Mesendoderm (in vitro differentiated cells): ENCODE measurements at regions not wholly inside any gene's neighbourhood (a gene's known extent, or its start where the extent isn't known, plus 50 kb on each side); places are given as distances from the start of the nearest gene placed in this dataset.

Source experiments
- DNase-seq: peaks from one replicate; pipeline ENCODE4 v3.0.0; 2013
- H2AK5ac ChIP-seq: 2 replicates; pipeline ENCODE4 v1.6.1; 2013; ENCODE audit warnings: low read length, inconsistent platforms
- H2BK120ac ChIP-seq: 2 replicates; pipeline ENCODE4 v1.6.1; 2013; ENCODE audit warnings: low read depth, mild to moderate bottlenecking, low read length, moderate library complexity, mixed read lengths
- H2BK15ac ChIP-seq: replicated peaks from 2 replicates; pipeline ENCODE4 v1.6.1; 2013; ENCODE audit warnings: low read depth, mild to moderate bottlenecking, moderate library complexity
- H2BK5ac ChIP-seq: 2 replicates; pipeline ENCODE4 v1.6.1; 2013; ENCODE audit warnings: low read length, inconsistent platforms
- H3K18ac ChIP-seq: 2 replicates; pipeline ENCODE4 v1.6.1; 2013; ENCODE audit warnings: mild to moderate bottlenecking, low read length, mixed read lengths
- H3K23ac ChIP-seq: one replicate; pipeline ENCODE4 v1.6.1; 2013; ENCODE audit warnings: low read length
- H3K27ac ChIP-seq: 2 replicates; pipeline ENCODE4 v1.5.1; 2013; ENCODE audit warnings: low read depth, mild to moderate bottlenecking, inconsistent platforms, low read length, moderate library complexity
- H3K27me3 ChIP-seq: 2 replicates; pipeline ENCODE4 v1.6.1; 2013; ENCODE audit warnings: low read length, control low read depth, mild to moderate bottlenecking, inconsistent platforms; ENCODE audit not compliant: insufficient read depth, poor library complexity
- H3K36me3 ChIP-seq: 2 replicates; pipeline ENCODE4 v1.6.1; 2013; ENCODE audit warnings: low read length, inconsistent platforms; ENCODE audit not compliant: control insufficient read depth, insufficient read depth
- H3K4ac ChIP-seq: one replicate; pipeline ENCODE4 v1.6.1; 2013; ENCODE audit warnings: low read depth, mild to moderate bottlenecking, low read length, moderate library complexity
- H3K4me1 ChIP-seq: 2 replicates; pipeline ENCODE4 v1.6.1; 2013; ENCODE audit warnings: low read depth, low read length, inconsistent platforms; ENCODE audit not compliant: control insufficient read depth
- H3K4me2 ChIP-seq: 2 replicates; pipeline ENCODE4 v1.6.1; 2013; ENCODE audit warnings: low read length
- H3K4me3 ChIP-seq: 2 replicates; pipeline ENCODE4 v1.5.1; 2013; ENCODE audit warnings: mild to moderate bottlenecking, low read length
- H3K56ac ChIP-seq: one replicate; pipeline ENCODE4 v1.6.1; 2013; ENCODE audit warnings: low read length
- H3K79me1 ChIP-seq: 2 replicates; pipeline ENCODE4 v1.6.1; 2013; ENCODE audit warnings: low read length, inconsistent platforms
- H3K79me2 ChIP-seq: 2 replicates; pipeline ENCODE4 v1.6.1; 2013; ENCODE audit warnings: mild to moderate bottlenecking, low read length; ENCODE audit not compliant: control insufficient read depth, insufficient read depth
- H3K9ac ChIP-seq: 2 replicates; pipeline ENCODE4 v1.6.1; 2013; ENCODE audit warnings: low read length, inconsistent platforms
- H4K5ac ChIP-seq: one replicate; pipeline ENCODE4 v1.6.1; 2013; ENCODE audit warnings: low read length
- H4K8ac ChIP-seq: one replicate; pipeline ENCODE4 v1.6.1; 2013; ENCODE audit warnings: low read depth, mild to moderate bottlenecking, control low read depth, low read length, moderate library complexity
- WGBS: extraction: QIAGEN DNeasy Blood & Tissue Kit; methylation state at CpG from one replicate; pipeline ENCODE4 v1.1.7; 2013; ENCODE audit warnings: low lambda C conversion rate, missing lambda C conversion rate; ENCODE audit not compliant: insufficient coverage; ENCODE audit errors: extremely low coverage; 5-methylcytosine and 5-hydroxymethylcytosine counted together

DNA sequence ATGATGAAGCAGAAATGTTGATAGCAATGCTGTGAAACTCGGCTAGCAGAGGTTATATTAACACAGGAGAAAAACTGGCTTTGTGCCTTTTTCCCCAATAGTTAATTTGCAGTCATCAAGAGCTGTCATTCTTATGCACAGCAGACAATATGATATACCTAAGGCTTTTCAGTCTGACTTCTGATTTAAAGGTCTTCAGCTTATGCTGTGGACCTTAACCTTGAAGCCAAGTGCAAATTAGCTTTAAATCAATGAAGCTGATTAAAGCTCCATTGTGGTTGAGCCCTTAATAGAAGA lies 171.6 kb upstream of the ID4 start:
- no peak overlapping the region for H3K9ac ChIP-seq
- H2AK5ac ChIP-seq: no peak overlapping the region
- no peak for DNase-seq
- H3K79me1 ChIP-seq: no peaks in the 10 kb centered on the region
- H3K79me2 ChIP-seq: no peaks in the 10 kb centered on the region
- WGBS: no CpG with 5 or more reads among the region's 1 CpG
- peak overlapping the region; percentile 51 for H3K18ac ChIP-seq
- no peak overlapping the region for H2BK15ac ChIP-seq
- H3K23ac ChIP-seq: no peak overlapping the region
- H3K27ac ChIP-seq: no peak overlapping the region
- no peaks in the 10 kb centered on the region for H3K36me3 ChIP-seq
- no peak overlapping the region for H4K8ac ChIP-seq
- no peak overlapping the region for H3K4me3 ChIP-seq
- no peak overlapping the region for H2BK120ac ChIP-seq
- H3K56ac ChIP-seq: no peak overlapping the region
- no peaks in the 10 kb centered on the region for H3K27me3 ChIP-seq
- no peak overlapping the region for H4K5ac ChIP-seq
- H2BK5ac ChIP-seq: no peak overlapping the region
- no peak overlapping the region for H3K4ac ChIP-seq
- no peak overlapping the region for H3K4me2 ChIP-seq
- peaks cover 13% of the 10 kb centered on the region for H3K4me1 ChIP-seq

DNA sequence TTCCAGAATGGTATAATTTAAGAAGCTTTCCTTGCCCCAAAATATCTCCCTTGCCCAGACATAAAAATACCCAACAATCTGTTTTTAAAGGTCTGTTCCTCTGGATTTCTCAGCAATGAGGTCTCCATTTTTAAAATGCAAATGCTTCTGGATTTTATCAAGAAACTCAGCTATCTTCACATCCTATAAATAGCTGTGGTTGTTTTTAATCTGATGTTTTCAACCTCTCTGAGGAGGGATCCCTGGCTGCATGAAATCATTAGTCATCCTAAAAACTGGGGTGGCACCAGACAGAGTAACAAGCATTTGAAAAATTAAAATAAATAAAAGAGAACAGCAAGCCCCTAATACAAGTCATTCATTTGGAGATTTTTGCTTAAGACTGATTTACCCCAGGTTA lies 168.5 kb upstream of the ID4 start:
- Histone ChIP-seq H3K23ac (no peak overlapping the region), H3K27me3 (no peaks in the 10 kb centered on the region), H2AK5ac (no peak overlapping the region), H3K56ac (no peak overlapping the region), H3K79me2 (no peaks in the 10 kb centered on the region), H3K36me3 (no peaks in the 10 kb centered on the region), H3K4me3 (no peak overlapping the region), H3K79me1 (no peaks in the 10 kb centered on the region), H4K5ac (no peak overlapping the region), H2BK5ac (no peak overlapping the region), H2BK15ac (no peak overlapping the region), H3K4me1 (peaks cover 7% of the 10 kb centered on the region), H3K27ac (no peak overlapping the region), H3K18ac (no peak overlapping the region), H3K9ac (no peak overlapping the region), H3K4me2 (no peak overlapping the region), H4K8ac (no peak overlapping the region), H3K4ac (no peak overlapping the region), H2BK120ac (no peak overlapping the region)
- DNase-seq: no peak

DNA sequence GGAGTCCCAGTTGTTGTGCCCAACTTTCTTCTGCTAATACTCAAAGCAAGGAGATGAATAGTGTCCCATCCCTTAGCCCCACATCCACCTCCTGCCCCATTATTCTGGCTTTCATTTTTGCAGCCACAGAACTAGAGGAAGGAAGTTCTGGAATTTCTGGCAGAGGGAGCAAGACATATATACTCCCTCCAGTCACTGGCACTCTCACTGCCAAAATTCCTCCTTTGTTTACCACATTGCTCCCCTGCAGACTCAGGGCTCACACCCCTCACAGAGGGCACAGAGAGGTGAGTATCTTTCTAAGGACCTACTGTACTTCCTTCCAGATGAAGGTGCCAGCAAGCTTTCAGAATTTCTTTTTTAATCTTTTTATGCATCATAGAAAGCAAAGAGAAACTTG lies 168.0 kb upstream of the ID4 start:
- Histone ChIP-seq H3K79me1 (no peaks in the 10 kb centered on the region), H3K79me2 (no peaks in the 10 kb centered on the region), H2BK120ac (no peak overlapping the region), H4K5ac (no peak overlapping the region), H3K9ac (no peak overlapping the region), H3K23ac (no peak overlapping the region), H3K4ac (no peak overlapping the region), H3K27me3 (no peaks in the 10 kb centered on the region), H3K4me1 (peaks cover 5% of the 10 kb centered on the region), H3K36me3 (no peaks in the 10 kb centered on the region), H3K56ac (no peak overlapping the region), H2BK15ac (no peak overlapping the region), H2AK5ac (no peak overlapping the region), H3K18ac (no peak overlapping the region), H2BK5ac (no peak overlapping the region), H3K4me3 (no peak overlapping the region), H3K4me2 (no peak overlapping the region), H4K8ac (no peak overlapping the region), H3K27ac (no peak overlapping the region)
- no peak for DNase-seq

DNA sequence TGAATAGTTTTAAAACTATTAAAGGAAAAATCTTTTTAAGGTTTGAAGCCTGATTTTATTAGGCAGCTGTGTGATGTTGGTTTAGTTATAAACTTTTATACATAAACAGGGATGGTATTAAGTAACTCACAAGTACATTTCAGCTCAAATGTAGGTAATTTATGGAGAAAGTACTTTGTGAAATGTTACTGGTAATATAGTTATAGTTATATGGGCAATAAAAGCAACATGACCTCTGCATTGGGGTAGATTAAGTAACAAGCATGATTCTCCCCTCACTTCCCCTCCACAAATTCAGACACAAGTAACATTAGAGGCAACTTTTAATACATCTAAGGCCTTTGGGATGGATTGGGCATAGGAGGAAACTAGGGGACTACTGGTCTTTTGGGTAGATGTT lies 154.3 kb upstream of the ID4 start:
- Histone ChIP-seq H2BK120ac (no peak overlapping the region), H4K5ac (no peak overlapping the region), H3K23ac (no peak overlapping the region), H2BK15ac (no peak overlapping the region), H4K8ac (no peak overlapping the region), H3K79me1 (no peaks in the 10 kb centered on the region), H3K4me2 (no peak overlapping the region), H3K18ac (no peak overlapping the region), H3K56ac (no peak overlapping the region), H3K36me3 (no peaks in the 10 kb centered on the region), H2AK5ac (no peak overlapping the region), H2BK5ac (no peak overlapping the region), H3K4me1 (no peaks in the 10 kb centered on the region), H3K4ac (no peak overlapping the region), H3K27me3 (no peaks in the 10 kb centered on the region), H3K4me3 (no peak overlapping the region), H3K79me2 (no peaks in the 10 kb centered on the region), H3K27ac (no peak overlapping the region), H3K9ac (no peak overlapping the region)
- DNase-seq: no peak

DNA sequence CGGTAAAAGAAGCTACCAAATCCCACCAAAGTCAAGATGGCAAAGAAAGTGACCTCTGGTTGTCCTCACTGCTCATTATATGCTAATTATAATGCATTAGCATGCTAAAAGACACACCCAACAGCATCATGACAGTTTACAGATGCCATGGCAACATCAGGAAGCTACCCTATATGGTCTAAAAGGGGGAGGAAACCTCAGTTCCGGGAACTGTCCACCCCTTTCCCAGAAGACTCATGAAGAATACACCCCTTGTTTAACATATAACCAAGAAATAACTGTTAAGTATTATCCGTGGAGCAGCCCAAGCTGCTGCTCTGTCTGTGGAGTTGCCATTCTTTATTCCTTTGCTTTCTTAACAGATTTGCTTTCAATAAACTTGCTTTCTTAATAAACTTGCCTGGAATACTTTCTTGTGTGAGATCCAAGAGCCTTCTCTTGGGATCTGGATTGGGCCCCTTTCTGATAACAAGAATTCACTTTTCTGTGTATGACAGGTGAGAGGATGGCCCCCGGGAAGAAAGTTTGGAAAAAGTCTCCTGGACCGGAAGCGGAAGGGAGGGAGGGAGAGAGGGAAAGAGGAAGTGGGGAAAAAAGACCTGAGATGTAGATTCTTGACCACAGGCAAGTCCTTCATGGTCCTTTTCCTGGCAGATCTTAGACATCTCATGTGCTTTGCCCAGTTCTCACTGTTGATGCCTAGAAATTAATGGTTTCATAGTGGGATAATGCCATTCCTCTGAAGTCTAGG lies 146.7 kb upstream of the ID4 start:
- DNase-seq: peak; percentile 55
- H3K36me3 ChIP-seq: no peaks in the 10 kb centered on the region
- H4K5ac ChIP-seq: no peak overlapping the region
- WGBS: no CpG with 5 or more reads among the region's 6 CpGs
- no peak overlapping the region for H3K4ac ChIP-seq
- H3K23ac ChIP-seq: no peak overlapping the region
- no peaks in the 10 kb centered on the region for H3K27me3 ChIP-seq
- no peak overlapping the region for H2BK5ac ChIP-seq
- no peak overlapping the region for H3K4me2 ChIP-seq
- no peaks in the 10 kb centered on the region for H3K79me2 ChIP-seq
- H3K56ac ChIP-seq: no peak overlapping the region
- H2BK15ac ChIP-seq: peak overlapping the region; percentile 78
- H2AK5ac ChIP-seq: no peak overlapping the region
- peaks cover 1% of the 10 kb centered on the region for H3K4me1 ChIP-seq
- H3K4me3 ChIP-seq: no peak overlapping the region
- no peak overlapping the region for H3K27ac ChIP-seq
- peak overlapping the region; percentile 75 for H3K18ac ChIP-seq
- H4K8ac ChIP-seq: no peak overlapping the region
- H3K9ac ChIP-seq: no peak overlapping the region
- no peaks in the 10 kb centered on the region for H3K79me1 ChIP-seq
- H2BK120ac ChIP-seq: peak overlapping the region; percentile 90

DNA sequence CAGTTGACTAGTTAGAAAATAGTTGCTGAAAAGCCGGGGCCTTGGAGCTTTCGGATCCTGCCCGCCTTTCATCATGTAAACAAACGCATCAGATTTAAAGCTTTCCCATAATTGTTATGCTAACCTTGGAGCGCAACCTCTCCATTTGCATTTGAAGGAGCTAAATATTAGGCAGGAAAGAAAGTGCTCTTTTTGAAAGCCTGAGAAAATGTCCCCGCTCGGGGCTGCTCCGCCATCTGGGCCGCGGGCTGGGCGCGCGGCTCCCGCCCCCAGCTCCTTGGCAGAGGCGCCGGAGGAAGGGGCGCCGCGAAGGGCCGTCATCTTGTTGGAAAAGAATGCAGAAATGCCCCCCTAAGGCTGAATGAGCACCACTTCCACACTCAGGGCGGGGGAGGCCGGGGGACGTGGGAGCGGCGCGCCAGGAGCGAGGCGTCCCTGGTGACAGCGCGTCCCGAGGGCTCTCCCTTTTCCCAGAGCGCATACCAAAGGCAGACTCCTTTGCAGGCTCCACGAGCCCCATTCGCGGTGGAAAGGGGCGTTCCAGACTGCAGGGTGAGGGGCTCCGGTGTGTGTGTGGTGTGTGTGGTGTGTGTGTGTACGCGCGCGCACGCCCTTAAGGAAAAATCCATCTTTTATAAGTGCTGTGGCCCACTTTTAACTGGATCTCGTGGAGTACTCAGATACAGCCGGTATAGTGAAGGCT lies 145.6 kb upstream of the ID4 start:
- Histone ChIP-seq H3K4me1 (peaks cover 1% of the 10 kb centered on the region), H4K8ac (no peak overlapping the region), H3K79me1 (no peaks in the 10 kb centered on the region), H3K4me3 (peak overlapping the region; percentile 50), H3K56ac (peak overlapping the region; percentile 91), H3K4ac (no peak overlapping the region), H3K18ac (peak overlapping the region; percentile 51), H3K27me3 (no peaks in the 10 kb centered on the region), H2BK120ac (no peak overlapping the region), H3K9ac (peak overlapping the region; percentile 74), H3K79me2 (no peaks in the 10 kb centered on the region), H2AK5ac (no peak overlapping the region), H3K27ac (peak overlapping the region; percentile 42), H3K23ac (peak overlapping the region; percentile 72), H3K4me2 (peak overlapping the region; percentile 63), H4K5ac (no peak overlapping the region), H2BK5ac (no peak overlapping the region), H3K36me3 (no peaks in the 10 kb centered on the region), H2BK15ac (no peak overlapping the region)
- no CpG with 5 or more reads among the region's 44 CpGs for WGBS
- DNase-seq: peak; percentile 73
